Keratinocyte (primary cell): ENCODE measurements at regions not wholly inside any gene's neighbourhood (a gene's known extent, or its start where the extent isn't known, plus 50 kb on each side); places are given as distances from the start of the nearest gene placed in this dataset.

Experiments
- DNase-seq: peaks from one replicate; pipeline ENCODE4 v3.0.0-alpha.2; 2011; ENCODE audit warnings: low read depth, missing footprints, low spot score
- FAIRE-seq: peaks from 2 replicates; lab custom pipeline; 2011; peaks lifted over from hg19 to GRCh38; lab: Jason Lieb, UNC
- H2AFZ ChIP-seq: 2 replicates; pipeline ENCODE4 v1.6.0; 2012; ENCODE audit warnings: low read length, control low read depth, inconsistent platforms; ENCODE audit not compliant: control insufficient read depth
- H3K27ac ChIP-seq: 2 replicates; pipeline ENCODE4 v1.5.1; 2011; ENCODE audit warnings: low read length; ENCODE audit not compliant: control insufficient read depth, insufficient read depth
- H3K27me3 ChIP-seq: 3 replicates; pipeline ENCODE4 v1.6.0; 2011; ENCODE audit warnings: low read length; ENCODE audit not compliant: control insufficient read depth, insufficient read depth; ENCODE audit errors: extremely low read depth
- H3K36me3 ChIP-seq, 2 experiments: 2 replicates in 1 of 2; 3 replicates in 1 of 2; pipeline ENCODE4 v1.5.1; 2011; ENCODE audit warnings: low read length in 2 of 2, mild to moderate bottlenecking in 1 of 2; ENCODE audit not compliant: control insufficient read depth in 2 of 2, insufficient read depth in 2 of 2; ENCODE audit errors: extremely low read depth in 1 of 2
- H3K4me1 ChIP-seq: 3 replicates; pipeline ENCODE4 v1.5.1; 2011; ENCODE audit warnings: low read length; ENCODE audit not compliant: control insufficient read depth, insufficient read depth; ENCODE audit errors: extremely low read depth
- H3K4me2 ChIP-seq: 3 replicates; pipeline ENCODE4 v1.6.0; 2011; ENCODE audit warnings: low read depth, low read length; ENCODE audit not compliant: control insufficient read depth, insufficient read depth; ENCODE audit errors: extremely low read depth
- H3K4me3 ChIP-seq, 3 experiments: fragments of 200-600 bp in 1 of 3; sonication (generic) in 1 of 3; 2 replicates in 2 of 3; 3 replicates in 1 of 3; pipeline ENCODE4 v1.5.1; 2011 to 2016; ENCODE audit warnings: low read length in 3 of 3, mild to moderate bottlenecking in 3 of 3, control low read depth in 2 of 3, inconsistent platforms in 1 of 3, low read depth in 1 of 3, mixed read lengths in 1 of 3, mixed run types in 1 of 3, moderate library complexity in 1 of 3; ENCODE audit not compliant: control insufficient read depth in 2 of 3, insufficient read depth in 2 of 3; ENCODE audit errors: extremely low read depth in 1 of 3
- H3K79me2 ChIP-seq: 2 replicates; pipeline ENCODE4 v1.6.0; 2012; ENCODE audit warnings: low read length; ENCODE audit not compliant: control insufficient read depth, insufficient read depth
- H3K9ac ChIP-seq: 3 replicates; pipeline ENCODE4 v1.6.0; 2011; ENCODE audit warnings: low read length; ENCODE audit not compliant: control insufficient read depth, insufficient read depth; ENCODE audit errors: extremely low read depth
- H3K9me1 ChIP-seq: 3 replicates; pipeline ENCODE4 v1.6.0; 2011; ENCODE audit warnings: low read length; ENCODE audit not compliant: control insufficient read depth, insufficient read depth; ENCODE audit errors: extremely low read depth
- H3K9me3 ChIP-seq: 2 replicates; pipeline ENCODE4 v1.5.1; 2012; ENCODE audit warnings: low read depth, low read length; ENCODE audit not compliant: control insufficient read depth
- H4K20me1 ChIP-seq: 3 replicates; pipeline ENCODE4 v1.6.0; 2011; ENCODE audit warnings: low read length; ENCODE audit not compliant: control insufficient read depth, insufficient read depth; ENCODE audit errors: extremely low read depth
- EZH2 ChIP-seq: IDR thresholded peaks from one replicate; pipeline ENCODE4 v1.6.1; 2012; ENCODE audit warnings: inconsistent platforms, mild to moderate bottlenecking, low read length, moderate library complexity
- dilution Hi-C: fragments of 300-500 bp; cut with MboI; formaldehyde crosslinking; loops from one replicate; pipeline ENCODE4 v1.7.0; 2020; ENCODE audit warnings: low sequenced_read_pairs; ENCODE audit not compliant: extremely low pct_ligation_motif_present
- TF ChIP-seq, protein P1 (sequence below), 3 experiments: IDR thresholded peaks in 1 of 3; conservative IDR thresholded peaks in 1 of 3; optimal IDR thresholded peaks in 1 of 3; 2 replicates in 2 of 3; 3 replicates in 1 of 3; pipeline versions ENCODE3 to v1.5.1; 2011; ENCODE audit warnings: low read length in 3 of 3, mild to moderate bottlenecking in 3 of 3, moderate library complexity in 2 of 3, control low read depth in 1 of 3, inconsistent platforms in 1 of 3; ENCODE audit not compliant: insufficient read depth in 2 of 3; ENCODE audit errors: extremely low read depth in 1 of 3

DNA sequence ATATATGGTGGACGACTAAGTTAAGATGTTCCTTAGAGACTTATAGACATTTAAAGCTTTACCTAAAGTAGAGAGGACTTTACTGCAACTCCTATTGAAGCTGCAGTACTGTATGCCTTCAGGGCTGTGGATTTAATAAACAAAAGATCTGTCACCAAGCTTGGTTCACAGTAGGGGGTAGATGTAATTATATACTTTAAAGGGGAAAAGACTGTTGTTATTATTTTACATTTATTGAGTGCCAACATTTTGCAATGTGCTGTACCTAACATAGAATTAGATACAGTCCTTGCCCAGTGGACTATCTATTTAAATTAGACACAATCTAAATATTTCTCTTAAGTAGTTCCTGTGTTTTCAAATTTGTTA is 67.2 kb downstream of the SLIT2 start:
- no peak overlapping the region for H3K4me3 ChIP-seq
- no peak overlapping the region for H3K9ac ChIP-seq
- dilution Hi-C loops = no loop called here
- no peak for DNase-seq
- H3K36me3 ChIP-seq = no peaks in the 10 kb centered on the region
- H3K4me1 ChIP-seq = no peaks in the 10 kb centered on the region
- H3K9me1 ChIP-seq = no peaks in the 10 kb centered on the region
- H3K9me3 ChIP-seq = no peaks in the 10 kb centered on the region
- H3K27ac ChIP-seq = no peak overlapping the region
- H3K4me2 ChIP-seq = no peak overlapping the region
- TF ChIP-seq EZH2 = no peak
- TF ChIP-seq, protein P1, sequence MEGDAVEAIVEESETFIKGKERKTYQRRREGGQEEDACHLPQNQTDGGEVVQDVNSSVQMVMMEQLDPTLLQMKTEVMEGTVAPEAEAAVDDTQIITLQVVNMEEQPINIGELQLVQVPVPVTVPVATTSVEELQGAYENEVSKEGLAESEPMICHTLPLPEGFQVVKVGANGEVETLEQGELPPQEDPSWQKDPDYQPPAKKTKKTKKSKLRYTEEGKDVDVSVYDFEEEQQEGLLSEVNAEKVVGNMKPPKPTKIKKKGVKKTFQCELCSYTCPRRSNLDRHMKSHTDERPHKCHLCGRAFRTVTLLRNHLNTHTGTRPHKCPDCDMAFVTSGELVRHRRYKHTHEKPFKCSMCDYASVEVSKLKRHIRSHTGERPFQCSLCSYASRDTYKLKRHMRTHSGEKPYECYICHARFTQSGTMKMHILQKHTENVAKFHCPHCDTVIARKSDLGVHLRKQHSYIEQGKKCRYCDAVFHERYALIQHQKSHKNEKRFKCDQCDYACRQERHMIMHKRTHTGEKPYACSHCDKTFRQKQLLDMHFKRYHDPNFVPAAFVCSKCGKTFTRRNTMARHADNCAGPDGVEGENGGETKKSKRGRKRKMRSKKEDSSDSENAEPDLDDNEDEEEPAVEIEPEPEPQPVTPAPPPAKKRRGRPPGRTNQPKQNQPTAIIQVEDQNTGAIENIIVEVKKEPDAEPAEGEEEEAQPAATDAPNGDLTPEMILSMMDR (optimal IDR thresholded peaks at IDR 0.05 in 1 of 3, IDR thresholded peaks at IDR 0.05 in 1 of 3, conservative IDR thresholded peaks at IDR 0.05 in 1 of 3; ENCODE audit: extremely low read depth in 1 of 3, insufficient read depth in 2 of 3, low read length in 3 of 3) = no peak
- H3K79me2 ChIP-seq = peaks cover 3% of the 10 kb centered on the region
- FAIRE-seq = no peak
- no peak overlapping the region for H2AFZ ChIP-seq
- H3K27me3 ChIP-seq = no peaks in the 10 kb centered on the region
- H4K20me1 ChIP-seq = no peaks in the 10 kb centered on the region

DNA sequence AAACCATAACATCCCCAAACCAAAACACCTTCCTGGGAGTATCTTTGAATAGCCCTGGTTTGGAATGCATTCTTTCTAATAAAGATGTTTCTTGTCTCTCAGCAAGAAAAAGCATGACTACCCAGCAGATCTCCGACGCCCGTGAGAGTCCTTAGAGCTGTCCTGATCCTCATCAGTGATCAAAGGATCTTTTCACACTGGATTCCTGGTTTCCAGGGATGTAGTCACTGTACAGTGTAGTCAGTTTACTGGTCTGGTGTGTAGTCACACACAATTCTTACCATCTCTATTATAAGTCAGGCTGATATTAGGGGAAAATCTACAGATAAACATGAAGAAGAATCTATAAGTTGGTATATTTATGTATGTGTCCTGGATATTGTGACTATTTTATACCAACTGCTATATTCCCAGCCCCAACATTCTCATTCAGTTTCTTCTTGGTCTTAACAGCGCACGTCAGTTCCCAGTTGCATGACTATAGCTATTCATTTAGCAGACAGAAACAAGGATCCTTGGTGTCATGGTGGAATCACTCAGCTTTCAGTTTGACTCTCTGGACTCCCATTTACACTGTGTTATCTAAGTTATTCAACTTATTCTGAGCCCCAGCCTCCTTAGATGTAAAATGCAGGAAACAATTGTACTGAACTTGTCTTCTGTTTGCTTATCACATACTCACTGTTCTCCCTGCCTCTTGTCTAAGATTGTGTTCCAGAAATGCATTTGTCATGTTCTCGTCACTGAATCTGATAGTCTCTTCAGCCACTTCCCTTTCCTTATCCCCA is 68.3 kb downstream of the SLIT2 start:
- no peak for TF ChIP-seq EZH2
- TF ChIP-seq, protein P1 (optimal IDR thresholded peaks at IDR 0.05 in 1 of 3, IDR thresholded peaks at IDR 0.05 in 1 of 3, conservative IDR thresholded peaks at IDR 0.05 in 1 of 3; ENCODE audit: extremely low read depth in 1 of 3, insufficient read depth in 2 of 3, low read length in 3 of 3) = no peak
- no peak overlapping the region for H3K4me2 ChIP-seq
- no peak overlapping the region for H3K9ac ChIP-seq
- no peak overlapping the region for H3K27ac ChIP-seq
- H3K4me1 ChIP-seq = no peaks in the 10 kb centered on the region
- no peaks in the 10 kb centered on the region for H3K27me3 ChIP-seq
- no peak overlapping the region for H3K4me3 ChIP-seq
- FAIRE-seq = no peak
- no peaks in the 10 kb centered on the region for H3K9me1 ChIP-seq
- H4K20me1 ChIP-seq = no peaks in the 10 kb centered on the region
- no peak overlapping the region for H2AFZ ChIP-seq
- dilution Hi-C loops = no loop called here
- no peaks in the 10 kb centered on the region for H3K9me3 ChIP-seq
- H3K36me3 ChIP-seq = no peaks in the 10 kb centered on the region
- H3K79me2 ChIP-seq = peaks cover 3% of the 10 kb centered on the region
- DNase-seq = no peak
